GDM1 (cell line): ENCODE measurements at regions not wholly inside any gene's neighbourhood (a gene's known extent, or its start where the extent isn't known, plus 50 kb on each side); places are given as distances from the start of the nearest gene placed in this dataset.
"Not testable (repeated sequence)": the region's sequence is repeated elsewhere in the genome, so short reads cannot be mapped to it uniquely, and the experiment has no call there.

Source experiments
- DNase-seq: peaks from one replicate; lab custom pipeline; 2025; lab: John Stamatoyannopoulos, UW

DNA sequence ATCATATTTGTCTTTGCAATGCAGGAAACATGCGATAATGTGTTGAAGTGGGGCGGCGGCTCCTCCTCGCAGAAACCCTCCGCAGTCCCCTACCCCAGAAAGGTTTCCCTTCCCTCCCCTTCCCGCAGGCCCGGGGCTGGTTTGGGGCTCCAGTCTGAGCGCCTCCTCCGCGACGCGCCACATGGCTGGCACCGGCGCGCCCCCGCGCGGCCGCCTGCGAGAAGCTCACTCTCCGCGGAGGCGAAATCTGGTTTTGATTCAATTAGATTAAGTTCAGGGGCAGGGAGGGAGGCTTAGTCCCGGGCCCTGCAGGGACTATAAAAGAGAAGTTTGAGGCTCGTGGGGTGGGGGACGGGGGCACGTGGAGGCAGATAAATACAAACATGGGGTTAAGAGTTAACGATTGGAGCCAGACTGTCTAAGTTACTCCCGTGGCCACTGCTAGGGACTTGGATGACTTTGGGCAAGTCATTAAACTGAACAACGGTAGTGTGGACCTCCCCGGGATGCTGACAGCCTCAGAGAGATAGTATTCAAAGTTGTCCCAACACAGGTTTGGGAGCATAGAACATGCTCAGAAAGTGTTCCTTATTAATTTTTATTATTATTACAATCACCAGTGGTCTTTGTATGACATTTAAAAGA lies 69.4 kb downstream of the MSX2 start:
- peak; percentile 20 for DNase-seq

DNA sequence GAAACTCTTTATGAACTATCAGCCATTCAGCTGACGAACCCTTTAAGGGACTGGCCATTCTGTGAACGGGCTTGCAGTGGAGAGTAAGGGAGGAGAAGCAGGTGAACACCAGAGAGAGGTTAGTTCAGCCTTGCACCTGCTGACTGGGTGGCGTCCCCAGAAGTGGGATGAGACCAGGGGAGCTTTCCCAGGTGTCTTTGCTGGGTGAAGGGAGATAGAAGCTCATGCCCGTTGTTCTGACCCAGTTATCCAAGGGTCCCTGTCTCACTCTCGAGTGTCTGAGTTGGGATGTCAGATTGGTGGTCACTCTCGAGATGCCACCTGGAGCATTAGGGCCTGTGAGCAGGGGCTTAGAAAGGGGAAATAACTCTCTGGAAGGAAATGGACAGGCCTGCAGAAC lies 68.7 kb downstream of the MSX2 start:
- no peak for DNase-seq

DNA sequence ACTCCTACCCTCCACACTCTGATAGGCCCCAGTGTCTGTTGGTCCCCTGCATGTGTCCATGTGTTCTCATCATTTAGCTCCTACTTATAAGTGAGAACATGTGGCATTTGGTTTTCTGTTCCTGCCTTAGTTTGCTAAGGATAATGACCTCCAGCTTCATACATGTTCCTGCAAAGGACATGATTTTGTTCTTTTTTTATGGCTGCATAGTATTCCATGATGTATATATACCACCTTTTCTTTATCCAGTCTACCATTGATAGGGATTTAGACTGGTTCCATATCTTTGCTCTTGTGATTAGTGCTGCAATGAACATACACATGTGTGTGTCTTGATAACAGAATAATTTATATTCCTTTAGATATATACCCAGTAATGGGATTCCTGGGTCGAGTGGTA lies 67.9 kb downstream of the MSX2 start:
- DNase-seq = not testable (repeated sequence)

DNA sequence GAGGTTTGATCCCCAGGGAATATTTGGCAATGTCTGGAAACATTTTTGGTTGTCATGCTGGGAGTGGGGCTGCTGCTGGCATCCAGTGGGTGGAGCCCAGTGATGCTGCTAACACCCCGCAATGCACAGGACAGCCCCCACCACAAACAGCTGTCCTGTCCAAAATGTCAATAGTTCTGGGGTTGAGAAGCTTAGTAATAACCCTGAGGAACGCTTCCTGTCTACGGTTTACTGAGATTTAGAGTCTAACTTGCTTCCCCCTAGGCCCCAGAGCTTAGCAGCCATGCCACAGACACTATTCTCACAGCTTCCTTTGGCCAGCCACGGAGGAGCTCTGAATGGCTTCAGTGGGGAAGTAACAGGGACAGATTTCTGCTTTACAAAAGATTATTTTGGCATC lies 66.5 kb downstream of the MSX2 start:
- peak; percentile 15 for DNase-seq

DNA sequence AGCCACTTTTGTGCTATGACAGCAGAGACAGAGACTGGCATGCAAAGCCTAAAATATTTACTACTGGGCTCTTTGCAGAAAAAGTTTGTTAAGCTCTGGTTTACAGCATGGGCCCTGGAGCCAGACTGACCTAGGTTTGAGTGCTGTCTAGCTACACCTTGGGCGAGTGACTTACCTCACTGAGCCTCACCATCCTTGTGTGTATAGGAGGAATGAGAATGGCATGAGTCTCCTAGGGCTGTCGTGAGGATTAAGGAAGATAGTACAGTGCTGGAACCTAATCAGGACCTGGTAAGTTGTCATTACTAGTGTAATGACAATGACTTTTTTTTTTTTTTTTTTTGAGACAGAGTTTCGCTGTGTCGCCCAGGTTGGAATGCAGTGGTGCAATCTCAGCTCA lies 65.2 kb downstream of the MSX2 start:
- no peak for DNase-seq

DNA sequence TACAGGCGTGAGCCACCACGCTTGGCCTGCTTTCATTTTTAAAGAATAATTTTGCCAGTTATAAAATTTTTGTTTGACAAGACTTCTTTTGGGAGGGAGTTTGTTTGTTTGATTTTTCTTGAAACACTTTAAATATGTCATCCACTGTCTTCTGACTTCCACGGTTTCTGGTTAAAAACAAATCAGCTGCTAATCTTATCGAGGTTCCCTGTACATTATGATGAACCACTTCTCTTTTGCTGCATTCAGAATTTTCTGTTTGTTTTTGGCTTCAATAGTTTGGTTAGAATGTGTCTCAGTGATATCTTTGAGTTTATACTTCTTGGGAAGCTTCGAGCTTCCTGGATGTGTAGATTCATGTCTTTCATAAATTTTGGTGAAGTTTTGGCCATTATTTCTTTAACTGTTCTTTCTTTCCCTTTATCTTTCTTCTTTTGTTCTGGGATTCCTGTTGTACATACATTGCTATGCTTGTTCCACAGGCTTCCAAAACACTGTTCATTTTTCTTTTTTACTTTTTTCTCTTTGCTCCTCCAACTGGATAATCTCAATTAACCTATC lies 60.8 kb downstream of the MSX2 start:
- no peak for DNase-seq
